GM21526 (cell line): ENCODE measurements at regions not wholly inside any gene's neighbourhood (a gene's known extent, or its start where the extent isn't known, plus 50 kb on each side); places are given as distances from the start of the nearest gene placed in this dataset.
"Not testable (repeated sequence)": the region's sequence is repeated elsewhere in the genome, so short reads cannot be mapped to it uniquely, and the experiment has no call there.

Experiments
- ATAC-seq: cut with Tn5 transposase; IDR thresholded peaks from one replicate; pipeline ENCODE4 v1.9.1; 2021; ENCODE audit warnings: moderate library complexity; ENCODE audit not compliant: unreplicated experiment, low FRiP score

- not testable (repeated sequence) for ATAC-seq
These were observed 123.9 kb downstream of the MREG start for GRCh38 chr2:215889240-215889969.

DNA sequence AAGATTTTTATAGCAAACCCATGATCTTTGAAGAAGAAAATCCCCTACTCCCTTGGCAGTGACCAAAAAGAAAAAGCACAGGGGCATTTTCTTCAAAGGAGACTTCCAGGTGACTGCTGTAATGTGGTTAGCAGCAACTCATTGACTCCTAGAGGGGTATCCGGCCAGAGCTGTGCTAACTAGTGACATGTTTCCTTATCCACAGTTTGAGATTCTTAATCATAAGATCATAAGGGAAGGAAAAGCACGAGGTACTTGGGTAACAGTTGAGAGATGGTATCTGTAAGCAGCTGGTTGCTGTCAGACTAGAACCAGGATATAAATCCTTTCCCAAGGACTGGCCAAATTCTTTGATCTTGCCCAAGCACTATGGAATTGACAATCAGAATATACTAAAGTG, 124.7 kb downstream of the MREG start:
- no peak for ATAC-seq

DNA sequence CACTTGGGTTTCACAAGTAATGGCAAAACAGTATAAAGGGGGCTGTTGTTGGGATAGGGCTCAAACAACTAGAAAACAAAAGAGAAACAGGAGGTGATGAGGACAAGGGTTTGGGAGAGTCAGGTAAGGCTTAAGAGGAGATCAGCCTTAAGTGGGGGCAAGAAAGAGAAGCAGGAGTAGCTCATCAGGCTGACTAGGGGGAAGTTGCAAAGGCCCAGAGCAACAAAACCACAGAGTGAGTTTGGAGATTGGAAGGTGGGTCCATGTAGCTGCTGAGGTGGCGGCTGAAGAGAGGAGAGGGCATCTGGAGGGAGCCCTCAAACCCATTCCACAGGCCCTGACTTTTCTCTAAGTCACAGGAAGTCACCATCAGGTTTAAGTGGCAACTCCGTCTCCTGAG, 126.0 kb downstream of the MREG start:
- no peak for ATAC-seq

DNA sequence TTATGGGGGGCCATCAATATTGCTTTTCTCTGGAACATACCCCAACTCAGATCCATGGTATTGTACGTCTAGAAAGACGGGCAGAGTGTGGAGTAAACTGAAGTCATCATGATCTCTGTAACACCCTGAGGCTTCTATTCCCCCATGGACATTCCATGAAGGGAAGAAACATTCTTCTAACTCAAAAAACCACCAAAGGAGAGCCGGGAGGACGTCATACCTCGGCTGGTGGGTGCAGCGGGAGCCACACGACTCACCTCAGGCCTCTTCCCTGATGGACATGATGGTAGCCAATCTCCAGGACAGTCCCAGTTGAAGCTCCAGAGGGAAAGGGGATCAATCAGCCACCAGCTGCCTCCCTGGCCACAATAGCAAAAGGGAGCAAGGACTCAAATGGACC, 127.3 kb downstream of the MREG start:
- ATAC-seq: no peak

DNA sequence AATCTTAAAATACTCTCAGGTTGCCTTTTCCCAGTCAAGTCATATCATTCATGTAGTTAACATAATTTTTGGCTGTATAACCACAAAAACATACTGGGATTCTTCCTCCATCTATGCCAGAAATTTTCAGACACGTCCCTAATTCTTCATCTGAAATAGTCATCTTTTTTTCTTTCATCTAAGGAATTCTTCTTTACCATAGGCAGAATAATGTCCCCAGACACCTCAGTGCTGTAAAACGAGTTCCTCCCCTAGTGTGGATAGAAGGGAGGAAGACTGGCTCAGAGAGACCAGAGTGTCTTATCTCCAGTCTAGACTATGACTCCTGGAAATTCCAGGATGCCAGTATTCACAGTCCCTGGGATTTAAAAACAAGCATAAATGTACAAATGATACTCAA, 127.8 kb downstream of the MREG start:
- ATAC-seq: no peak

- no peak for ATAC-seq
These were observed 128.8 kb downstream of the MREG start for GRCh38 chr2:215884451-215885087.

DNA sequence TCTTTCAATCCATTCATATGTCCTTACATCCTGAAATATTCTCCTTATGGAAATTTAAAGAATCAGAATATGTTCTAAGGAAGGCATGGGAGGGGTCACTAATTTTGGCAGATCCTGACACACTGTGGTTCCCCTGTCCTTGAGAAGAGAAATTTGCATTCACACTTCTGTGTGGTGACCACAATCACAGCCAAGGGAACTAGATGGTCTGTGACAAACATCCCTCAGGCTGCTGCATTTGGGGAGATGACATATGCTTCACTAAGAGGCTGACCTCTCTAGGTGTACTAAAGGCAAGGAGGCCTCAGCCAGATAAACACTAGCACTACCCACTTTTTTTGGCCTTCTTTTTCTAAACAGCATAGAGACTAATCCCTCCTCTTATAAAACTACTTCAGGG, 129.6 kb downstream of the MREG start:
- no peak for ATAC-seq

DNA sequence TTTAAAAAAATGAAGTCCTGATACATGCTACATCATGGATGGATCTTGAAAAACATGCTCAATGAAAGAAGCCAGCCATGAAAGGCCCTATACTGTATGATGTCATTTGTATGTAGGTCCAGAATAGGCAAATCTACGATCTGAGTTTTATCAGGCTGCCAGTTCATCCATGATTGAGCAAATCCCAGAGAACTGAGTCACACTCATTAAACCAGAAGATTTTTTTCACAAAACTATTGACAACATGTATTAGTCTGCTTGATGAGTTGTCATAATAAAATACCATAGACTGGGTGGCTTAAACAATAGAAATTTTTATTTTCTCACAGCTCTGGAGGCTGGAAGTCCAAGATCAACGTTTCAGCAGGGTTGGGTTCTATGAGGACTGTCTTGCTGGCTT, 130.7 kb downstream of the MREG start:
- no peak for ATAC-seq

DNA sequence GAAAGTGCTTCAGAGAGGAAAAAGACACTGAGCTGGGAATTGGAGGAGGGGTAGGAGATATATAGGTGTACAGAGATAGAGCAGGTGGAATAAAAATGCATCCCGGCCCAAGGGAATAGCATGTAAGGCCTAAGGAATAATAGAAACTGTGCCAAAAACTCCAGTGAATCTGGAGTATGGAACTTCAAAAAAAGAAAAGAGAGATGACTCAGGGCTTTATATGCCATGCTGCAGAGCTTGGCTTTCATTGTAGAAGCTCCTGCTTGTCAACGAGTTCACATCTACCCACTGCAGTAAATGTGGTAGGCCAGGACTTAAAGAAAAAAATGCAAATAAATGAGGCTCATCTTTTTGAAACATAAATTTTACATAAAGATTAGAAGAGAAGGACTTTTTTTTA, 131.8 kb downstream of the MREG start:
- no peak for ATAC-seq

DNA sequence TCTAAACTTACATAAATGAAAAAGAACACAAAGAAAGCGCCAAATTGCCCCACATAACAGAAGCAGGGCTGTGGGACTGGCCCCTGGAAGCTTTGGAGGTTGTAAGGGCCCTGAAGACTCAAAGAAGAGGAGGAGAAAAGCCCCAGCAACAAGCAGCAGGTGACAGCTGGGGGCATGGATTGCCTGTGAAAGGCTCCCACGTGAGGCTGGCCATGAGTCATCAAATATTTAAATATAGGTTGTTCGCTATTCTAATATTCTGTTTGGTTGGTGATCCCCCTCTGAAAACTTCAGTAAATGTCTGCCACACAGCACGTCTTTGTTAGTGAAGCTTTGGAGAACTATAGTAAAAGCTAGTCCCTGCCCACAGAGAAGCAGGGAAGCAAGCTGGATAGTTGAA, 132.4 kb downstream of the MREG start:
- ATAC-seq: peak; percentile 78

- no peak for ATAC-seq
These were observed 133.1 kb downstream of the MREG start for GRCh38 chr2:215879977-215880940.

DNA sequence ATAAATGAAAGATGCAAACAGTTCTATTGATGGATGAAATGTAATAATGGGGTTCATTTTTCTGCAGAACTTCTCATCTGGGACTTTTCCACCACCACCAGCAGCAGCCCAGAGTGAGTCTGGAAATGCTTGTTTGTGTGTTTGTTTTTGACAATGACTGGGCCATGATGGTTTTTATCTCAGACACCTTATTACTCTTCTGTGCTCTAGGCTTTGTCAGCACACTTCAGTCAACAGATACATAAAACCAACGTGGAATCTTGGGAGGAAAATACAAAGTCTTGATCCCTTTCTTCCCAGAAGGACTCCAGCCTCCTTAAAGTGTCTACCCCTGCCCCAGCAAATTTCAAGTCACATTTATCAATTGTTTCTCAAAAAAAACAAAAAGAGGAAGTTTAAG, 134.0 kb downstream of the MREG start:
- no peak for ATAC-seq

- no peak for ATAC-seq
These were observed 134.8 kb downstream of the MREG start for GRCh38 chr2:215878476-215879063.

- ATAC-seq: no peak
These were observed 136.5 kb downstream of the MREG start for GRCh38 chr2:215876937-215877238.

- ATAC-seq: no peak
These were observed 137.0 kb downstream of the MREG start for GRCh38 chr2:215876139-215876936.

DNA sequence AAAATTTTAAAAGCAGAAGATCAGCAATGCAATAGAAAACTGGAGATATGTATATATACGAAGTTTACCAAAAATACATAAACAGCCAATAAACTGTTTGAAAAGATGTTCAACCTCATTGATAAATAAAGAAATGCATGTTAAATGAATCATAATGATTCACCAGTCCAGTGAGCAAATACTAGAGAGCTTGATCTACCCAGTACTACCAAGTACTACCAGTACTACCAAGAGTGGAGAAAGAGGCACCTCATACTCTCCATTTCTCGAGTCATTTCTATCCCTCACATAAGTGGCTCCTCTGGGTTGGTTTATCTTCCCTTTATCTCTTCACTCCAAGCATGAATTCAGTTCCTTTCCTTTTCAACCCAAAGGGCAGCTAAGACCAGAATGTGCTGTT, 138.9 kb downstream of the MREG start:
- ATAC-seq: no peak

GRCh38 chr2:215870986-215871385, 142.4 kb downstream of the MREG start:
- ATAC-seq: no peak

GRCh38 chr2:215870088-215870490, 143.3 kb downstream of the MREG start:
- ATAC-seq: no peak

DNA sequence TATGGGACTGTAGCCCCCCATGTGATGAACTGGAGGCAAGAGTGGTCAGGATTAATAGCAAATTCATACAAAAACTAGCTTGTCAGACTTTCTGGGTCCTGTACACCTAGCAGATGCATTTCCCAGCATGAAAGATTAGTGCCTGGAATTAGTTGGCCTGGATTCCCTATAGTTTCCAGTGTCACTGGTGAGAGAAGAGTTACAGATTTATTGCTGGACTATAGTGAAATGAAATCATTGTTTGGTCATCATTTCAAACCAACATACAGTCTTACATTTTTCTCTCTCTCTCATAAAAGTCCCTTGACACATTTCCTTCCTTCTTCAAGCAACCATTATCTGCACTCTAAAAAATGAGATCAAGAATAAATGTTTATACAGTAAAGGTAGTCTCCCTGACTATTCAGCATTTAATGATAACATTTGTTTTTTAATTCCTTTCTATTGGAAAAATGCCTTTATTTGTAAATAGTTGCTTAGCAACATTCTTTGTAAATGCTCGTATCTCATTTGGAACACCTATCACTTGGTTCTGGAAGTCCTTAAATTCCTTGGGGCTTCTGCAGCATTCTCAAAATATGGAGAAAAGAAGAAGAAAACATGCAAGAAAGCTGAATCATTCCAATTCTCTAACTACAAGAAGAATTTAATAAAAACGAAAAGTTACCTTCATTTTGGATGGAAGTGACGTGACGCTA, 144.4 kb downstream of the MREG start:
- ATAC-seq: no peak

GRCh38 chr2:215866606-215867005, 146.7 kb downstream of the MREG start:
- ATAC-seq: no peak
